HepG2 (cell line): ENCODE measurements at regions not wholly inside any gene's neighbourhood (a gene's known extent, or its start where the extent isn't known, plus 50 kb on each side); places are given as distances from the start of the nearest gene placed in this dataset.
"Not testable (repeated sequence)": the region's sequence is repeated elsewhere in the genome, so short reads cannot be mapped to it uniquely, and the experiment has no call there.

ENCODE experiments used
- ATAC-seq: fragments of 200-7000 bp; cut with Tn5 transposase; 3 replicates; pipeline ENCODE4 v1.9.1; 2020; ENCODE audit warnings: mild to moderate bottlenecking, moderate library complexity
- BruUV-seq: library from RNA; stranded (reverse); fragments of 400-500 nt; replicated peaks from 2 replicates; lab custom pipeline; 2021; lab: Mats Ljungman, UMichigan
- CTCF ChIA-PET: fragments of 300-600 bp; formaldehyde crosslinking; extraction: SDS; loops from one replicate; lab custom pipeline; 2021; ENCODE audit warnings: low total read pairs, inconsistent platforms, low intra/inter-chr PET ratio; lab: Yijun Ruan, JAX
- POLR2A ChIA-PET: fragments of 350-600 bp; sonication (Branson Sonifier 250); formaldehyde crosslinking; loops from one replicate; lab custom pipeline; 2020; ENCODE audit warnings: antibody characterized with exemption, inconsistent platforms; lab: Yijun Ruan, JAX
- DNase-seq: peaks from one replicate; pipeline ENCODE4 v3.0.0-alpha.2; 2015; ENCODE audit warnings: low spot score
- FAIRE-seq: peaks from 3 replicates; lab custom pipeline; 2011; peaks lifted over from hg19 to GRCh38; lab: Jason Lieb, UNC
- H2AFZ ChIP-seq: one replicate; pipeline ENCODE4 v1.6.1; 2011; ENCODE audit warnings: low read length, inconsistent platforms
- H3K27ac ChIP-seq: fragments of 300-600 bp; 3 replicates; pipeline ENCODE4 v1.8.0; 2011; ENCODE audit warnings: mixed run types, mild to moderate bottlenecking, mixed read lengths, low read length, inconsistent platforms; ENCODE audit not compliant: insufficient read depth; ENCODE audit errors: extremely low read length
- H3K27me3 ChIP-seq, 2 experiments: fragments of 200-600 bp in 1 of 2; 2 replicates in 1 of 2; 3 replicates in 1 of 2; pipeline versions ENCODE4 v1.6.0 to v1.8.0; 2011; ENCODE audit warnings: low read length in 2 of 2, mild to moderate bottlenecking in 2 of 2, moderate library complexity in 2 of 2, inconsistent platforms in 1 of 2; ENCODE audit not compliant: insufficient read depth in 2 of 2, control insufficient read depth in 1 of 2
- H3K36me3 ChIP-seq, 2 experiments: fragments of 200-600 bp in 1 of 2; replicated peaks in 1 of 2; 2 replicates in 1 of 2; 3 replicates in 1 of 2; pipeline versions ENCODE4 v1.5.1 to v1.8.0; 2011; ENCODE audit warnings: low read length in 2 of 2, inconsistent platforms in 1 of 2; ENCODE audit not compliant: insufficient read depth in 2 of 2, control insufficient read depth in 1 of 2
- H3K4me1 ChIP-seq: 2 replicates; pipeline ENCODE4 v1.5.1; 2012; ENCODE audit warnings: low read length, inconsistent platforms; ENCODE audit not compliant: insufficient read depth
- H3K4me2 ChIP-seq: 2 replicates; pipeline ENCODE4 v1.6.0; 2011; ENCODE audit warnings: low read depth, low read length, inconsistent platforms
- H3K4me3 ChIP-seq, 3 experiments: fragments of 200-600 bp in 1 of 3; sonication (generic), shearing (Covaris generic) in 1 of 3; replicated peaks in 1 of 3; 2 replicates each; pipeline ENCODE4 v1.5.1; 2011 to 2016; ENCODE audit warnings: low read length in 3 of 3, inconsistent platforms in 2 of 3, low read depth in 2 of 3, mild to moderate bottlenecking in 2 of 3, control low read depth in 1 of 3, mixed read lengths in 1 of 3; ENCODE audit not compliant: insufficient read depth in 1 of 3
- H3K79me2 ChIP-seq: one replicate; pipeline ENCODE4 v1.6.1; 2011; ENCODE audit warnings: low read length, inconsistent platforms; ENCODE audit not compliant: insufficient read depth
- H3K9ac ChIP-seq: 2 replicates; pipeline ENCODE4 v1.6.0; 2011; ENCODE audit warnings: mild to moderate bottlenecking, low read depth, low read length, inconsistent platforms; ENCODE audit not compliant: insufficient read depth
- H3K9me3 ChIP-seq: 2 replicates; pipeline ENCODE4 v1.5.1; 2012; ENCODE audit warnings: mild to moderate bottlenecking, low read length
- H4K20me1 ChIP-seq: 2 replicates; pipeline ENCODE4 v1.6.0; 2011; ENCODE audit warnings: inconsistent platforms, mild to moderate bottlenecking, low read length, moderate library complexity; ENCODE audit not compliant: insufficient read depth
- WGBS: methylation state at CpG from one replicate; pipeline ENCODE4 v1.1.6; 2017; ENCODE audit warnings: low lambda C conversion rate; 5-methylcytosine and 5-hydroxymethylcytosine counted together
- in situ Hi-C: cut with HindIII; loops from 2 replicates; pipeline ENCODE4 v1.10.0; 2017; ENCODE audit warnings: low pct_unique_long_range_greater_than_20kb; ENCODE audit not compliant: extremely low pct_ligation_motif_present
- intact Hi-C: fragments of 100-400 bp; cut with micrococcal nuclease; formaldehyde crosslinking; loops from one replicate; pipeline ENCODE4 v1.10.0; 2022; ENCODE audit not compliant: unreplicated experiment

GRCh38 chr21:7799697-7800096, 2721.7 kb upstream of the TPTE start:
- H3K27ac ChIP-seq, FAIRE-seq, DNase-seq, H2AFZ ChIP-seq, BruUV-seq, H4K20me1 ChIP-seq, intact Hi-C loops, H3K4me1 ChIP-seq, H3K9me3 ChIP-seq, in situ Hi-C loops, CTCF ChIA-PET, H3K4me3 ChIP-seq, H3K79me2 ChIP-seq, H3K9ac ChIP-seq, POLR2A ChIA-PET, H3K4me2 ChIP-seq, H3K36me3 ChIP-seq, H3K27me3 ChIP-seq: not testable (repeated sequence)
- WGBS, result no CpG with 5 or more reads among the region's 5 CpGs
- peak; percentile 90 for ATAC-seq

GRCh38 chr21:7813475-7813874, 2707.9 kb upstream of the TPTE start:
- FAIRE-seq, H3K4me2 ChIP-seq, H3K27ac ChIP-seq, CTCF ChIA-PET, H3K4me1 ChIP-seq, H3K79me2 ChIP-seq, DNase-seq, H2AFZ ChIP-seq, H4K20me1 ChIP-seq, BruUV-seq, H3K4me3 ChIP-seq, intact Hi-C loops, POLR2A ChIA-PET, H3K9me3 ChIP-seq, in situ Hi-C loops, H3K9ac ChIP-seq, H3K36me3 ChIP-seq, H3K27me3 ChIP-seq: not testable (repeated sequence)
- WGBS, result no CpG with 5 or more reads among the region's 4 CpGs
- ATAC-seq, result peak; percentile 83

- H3K4me2 ChIP-seq, CTCF ChIA-PET, in situ Hi-C loops, ATAC-seq, H3K27ac ChIP-seq, H3K9me3 ChIP-seq, H3K27me3 ChIP-seq, H3K9ac ChIP-seq, H2AFZ ChIP-seq, FAIRE-seq, H3K79me2 ChIP-seq, POLR2A ChIA-PET, H3K4me1 ChIP-seq, DNase-seq, H4K20me1 ChIP-seq, H3K4me3 ChIP-seq, BruUV-seq, intact Hi-C loops, H3K36me3 ChIP-seq: not testable (repeated sequence)
- no CpG with 5 or more reads among the region's 8 CpGs for WGBS
Measured at GRCh38 chr21:7817013-7817412, 2704.4 kb upstream of the TPTE start.

GRCh38 chr21:7819301-7819700, 2702.1 kb upstream of the TPTE start:
- CTCF ChIA-PET, in situ Hi-C loops, ATAC-seq, intact Hi-C loops, H3K4me2 ChIP-seq, BruUV-seq, H3K27me3 ChIP-seq, H3K4me1 ChIP-seq, H3K9ac ChIP-seq, H3K27ac ChIP-seq, H2AFZ ChIP-seq, POLR2A ChIA-PET, H3K4me3 ChIP-seq, H4K20me1 ChIP-seq, H3K79me2 ChIP-seq, FAIRE-seq, H3K36me3 ChIP-seq, H3K9me3 ChIP-seq, DNase-seq: not testable (repeated sequence)
- WGBS, result no CpG with 5 or more reads among the region's 16 CpGs
